HG03064 (cell line): ENCODE measurements at regions not wholly inside any gene's neighbourhood (a gene's known extent, or its start where the extent isn't known, plus 50 kb on each side); places are given as distances from the start of the nearest gene placed in this dataset.
A peak's percentile ranks its signal among the peaks of the same experiment; 100 is the strongest.

Source experiments
- ATAC-seq: cut with Tn5 transposase; IDR thresholded peaks from one replicate; pipeline ENCODE4 v1.9.1; 2021; ENCODE audit warnings: low read depth; ENCODE audit not compliant: unreplicated experiment

DNA sequence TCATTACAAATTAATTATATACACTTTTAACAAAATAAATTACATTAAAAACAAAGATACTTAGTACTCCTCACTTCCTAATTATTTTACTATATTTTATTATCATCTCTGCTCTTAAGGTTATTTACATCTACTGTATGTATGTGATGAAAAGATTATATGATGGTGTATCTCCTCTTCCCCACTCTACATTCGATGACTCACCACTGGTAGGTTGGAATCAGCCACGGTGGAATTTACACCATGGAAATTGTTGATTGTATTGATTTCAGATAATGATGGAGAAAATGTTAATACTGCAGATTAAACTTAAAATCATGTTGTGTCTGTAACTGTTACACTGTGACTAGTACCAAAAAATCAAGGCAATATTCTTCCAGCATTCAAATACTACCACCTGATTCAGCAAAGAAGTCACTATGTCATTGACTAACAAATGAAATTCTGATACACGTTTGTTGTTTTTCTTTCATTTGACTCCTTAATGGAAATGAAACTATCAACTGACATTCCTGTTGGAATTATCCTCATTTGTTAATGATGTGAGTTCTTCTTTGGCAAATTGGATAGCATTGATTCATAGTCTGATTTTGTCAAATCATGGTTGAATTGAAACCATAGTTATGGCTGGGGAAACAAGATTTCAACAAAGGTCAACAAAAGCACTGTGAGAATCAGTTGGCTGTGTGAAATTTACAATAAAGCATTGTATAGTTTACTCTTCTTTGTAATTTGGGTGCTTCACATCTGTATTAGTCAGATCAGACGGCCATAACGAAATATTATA is 69.0 kb upstream of the NLK start:
- ATAC-seq: no peak

DNA sequence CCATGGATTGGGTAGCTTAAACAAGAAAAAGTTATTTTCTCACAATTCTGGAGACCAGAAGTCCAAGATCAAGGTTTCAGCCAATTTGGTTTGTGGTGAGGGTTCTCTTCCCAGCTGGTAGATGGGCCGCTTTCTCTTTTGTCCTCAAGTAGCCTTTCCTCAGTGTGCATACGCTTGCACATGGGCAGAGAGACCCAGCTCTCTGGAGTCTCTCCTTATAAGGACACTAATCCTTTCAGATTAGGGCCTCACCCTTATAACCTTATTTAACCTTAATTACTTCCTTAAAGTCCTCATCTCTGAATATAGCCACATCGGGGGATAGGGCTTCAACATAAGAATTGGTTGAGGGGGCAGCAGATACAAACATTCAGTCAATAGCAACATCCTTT is 68.4 kb upstream of the NLK start:
- ATAC-seq: no peak

DNA sequence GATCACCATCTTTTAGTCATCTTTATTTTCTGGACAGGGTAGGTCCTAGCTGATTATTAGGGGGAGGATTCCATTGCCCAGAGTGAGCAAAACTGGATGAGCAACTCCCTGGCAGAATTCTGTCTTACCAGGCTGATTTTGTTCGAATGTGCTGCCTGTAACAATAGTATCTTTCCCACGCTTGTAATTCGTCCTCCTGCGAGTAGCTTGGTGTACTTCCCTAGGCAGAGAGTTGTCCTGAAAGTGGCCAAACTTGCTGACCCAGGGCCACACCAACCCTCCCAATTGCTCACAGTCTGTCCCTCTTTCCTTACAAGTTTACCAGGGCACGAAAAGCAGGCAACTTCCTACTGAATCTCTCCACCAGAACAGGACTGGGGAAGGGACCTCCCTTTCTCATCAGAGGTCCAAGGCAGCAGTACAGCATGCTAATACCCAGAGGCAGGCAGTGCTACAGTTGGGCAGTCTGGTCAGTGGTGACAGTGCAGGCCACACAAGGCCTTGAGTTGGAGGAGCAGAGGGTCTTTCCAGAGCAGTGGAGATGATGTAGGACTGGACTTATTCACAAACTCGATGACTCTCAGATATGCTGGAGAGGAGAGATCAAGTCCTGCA is 67.8 kb upstream of the NLK start:
- no peak for ATAC-seq

DNA sequence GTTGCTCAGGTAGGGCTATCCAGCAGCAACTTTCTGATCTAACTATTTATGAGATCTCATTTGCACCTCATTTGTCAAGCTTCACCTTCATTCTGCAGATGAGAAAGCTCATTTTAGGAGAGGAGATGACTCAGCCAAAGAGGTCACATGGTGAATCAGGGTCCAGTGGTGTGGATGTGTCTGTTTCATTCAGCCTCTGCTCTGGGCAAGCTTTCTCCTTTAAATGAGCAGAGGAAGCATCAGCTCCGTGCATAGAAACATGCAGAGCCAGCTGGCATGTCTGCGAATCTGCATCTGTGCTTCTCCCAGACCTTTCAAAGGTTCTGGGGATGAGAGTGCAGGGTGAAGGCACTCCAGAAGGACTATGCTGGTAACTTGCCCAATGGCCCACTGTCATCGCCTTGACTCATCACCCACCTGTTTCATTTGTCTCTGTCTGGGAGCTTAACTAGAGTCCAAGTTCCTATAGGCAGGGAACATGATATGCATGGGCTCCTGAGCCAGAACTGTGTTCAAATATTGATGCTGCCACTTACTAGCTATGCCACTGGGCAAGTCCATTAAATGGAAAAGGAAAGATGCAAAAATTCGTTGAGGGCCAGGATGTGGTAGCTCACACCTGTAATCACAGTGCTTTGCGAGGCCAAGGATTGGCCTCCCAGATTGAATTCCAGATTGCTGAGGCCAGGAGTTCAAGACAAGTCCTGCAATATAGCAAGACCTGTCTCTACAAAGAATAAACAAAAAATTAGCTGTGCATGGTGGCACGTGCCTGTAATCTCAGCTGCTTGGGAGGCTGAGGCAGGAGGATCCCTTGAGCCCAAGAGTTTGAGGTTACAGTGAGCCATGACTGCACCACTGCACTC is 67.1 kb upstream of the NLK start:
- no peak for ATAC-seq

DNA sequence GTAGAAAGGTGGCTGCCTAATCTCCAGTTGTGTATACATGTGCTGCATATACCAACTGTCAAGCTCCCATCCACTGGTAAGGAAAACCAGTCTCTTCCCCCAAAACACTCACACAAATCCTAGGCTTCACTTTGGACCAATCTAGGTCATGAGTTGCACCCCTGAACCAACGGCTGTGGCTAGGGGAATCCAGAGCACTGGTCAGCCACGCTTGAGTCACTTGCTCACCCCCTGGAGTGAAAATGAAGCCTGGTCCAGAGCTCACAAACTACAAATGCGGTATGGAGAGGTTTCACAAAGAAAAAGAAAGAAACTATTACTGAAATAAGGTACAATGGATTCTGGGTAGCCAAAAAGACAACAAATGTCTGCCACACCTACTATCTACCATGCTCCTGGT is 66.1 kb upstream of the NLK start:
- peak; percentile 59 for ATAC-seq

DNA sequence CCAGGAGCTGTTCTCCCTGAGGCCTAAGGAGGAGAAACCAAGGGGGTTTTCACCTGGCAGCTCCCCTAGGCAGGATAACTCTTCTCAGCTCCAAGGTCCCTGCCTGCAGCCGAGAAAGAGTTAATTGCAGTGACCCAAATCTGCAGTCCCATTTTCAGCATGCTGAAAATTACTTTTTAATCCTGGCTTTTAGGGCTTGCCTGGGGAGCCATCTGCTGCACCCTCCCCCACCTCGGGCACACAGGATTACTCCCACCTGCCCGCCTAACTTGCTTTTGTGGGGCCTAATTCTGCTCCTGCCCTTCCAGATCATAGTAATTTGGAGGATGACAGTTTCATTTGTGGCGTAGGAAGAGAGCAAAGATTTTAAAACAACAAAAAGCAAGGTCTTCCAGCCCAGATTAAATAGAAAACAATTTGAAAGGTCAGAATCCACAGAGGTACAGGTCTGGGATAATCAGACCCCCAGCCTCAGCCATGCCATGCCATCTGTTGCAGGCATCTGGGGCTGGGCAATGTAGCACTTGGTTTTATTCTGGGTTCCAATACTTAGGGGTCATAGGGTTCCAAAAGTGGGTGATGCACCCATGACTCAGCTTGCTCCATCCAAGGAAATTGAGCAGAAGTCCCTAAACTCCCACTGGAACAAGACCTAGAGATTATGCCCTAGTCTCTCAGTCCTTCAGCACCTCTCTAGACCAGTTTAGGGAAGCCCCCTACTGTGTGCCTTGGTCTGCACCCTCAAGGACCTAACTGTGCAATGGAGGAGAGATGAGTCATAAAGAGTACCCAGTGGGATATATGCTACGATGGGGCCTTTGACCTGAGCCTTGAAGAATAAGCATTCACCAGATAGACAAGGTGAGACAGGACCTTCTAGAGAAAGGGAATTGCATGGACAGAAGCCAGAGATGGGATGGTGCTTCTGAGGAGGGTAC is 64.5 kb upstream of the NLK start:
- ATAC-seq: no peak

DNA sequence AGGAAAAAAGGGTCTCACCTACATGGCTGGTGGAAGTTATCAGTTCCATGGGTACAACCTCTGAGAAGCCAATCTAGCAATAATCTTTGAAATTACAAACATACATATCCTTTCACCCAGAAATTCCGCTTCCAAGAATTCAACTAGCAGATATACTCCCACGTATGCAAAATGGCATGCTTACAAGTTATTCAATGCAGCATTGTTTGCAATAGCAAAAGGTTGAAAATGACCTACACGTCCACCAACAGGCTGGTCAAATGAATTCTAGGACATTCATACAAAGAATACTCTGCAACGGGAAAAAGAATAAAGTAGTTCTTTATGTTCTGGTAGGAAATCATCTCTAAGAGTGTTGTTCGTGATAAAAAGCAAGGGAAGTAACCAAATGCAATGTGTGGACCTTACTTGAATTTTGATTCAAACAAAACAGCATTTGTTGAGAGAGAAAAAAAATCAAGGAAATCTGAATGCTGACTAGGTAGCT is 63.7 kb upstream of the NLK start:
- ATAC-seq: no peak

DNA sequence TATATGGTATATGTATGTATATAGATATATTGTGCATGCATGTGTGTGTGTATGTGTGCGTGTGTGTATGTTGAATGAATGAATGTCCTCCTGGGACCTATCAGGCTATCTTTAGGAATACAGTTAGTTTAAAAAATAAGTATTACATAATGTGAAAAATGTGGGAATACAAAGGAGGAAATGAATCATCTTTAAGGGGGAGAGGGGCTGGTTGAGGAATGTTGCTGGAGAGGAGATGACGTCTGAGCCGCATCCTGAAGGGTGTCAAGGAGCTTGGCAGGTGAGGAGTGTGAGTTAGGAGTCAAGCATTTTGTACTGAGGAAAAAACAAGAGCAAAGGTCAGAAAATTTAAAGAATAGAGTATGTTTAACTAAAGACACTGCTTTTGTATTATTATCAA is 62.4 kb upstream of the NLK start:
- ATAC-seq: no peak

DNA sequence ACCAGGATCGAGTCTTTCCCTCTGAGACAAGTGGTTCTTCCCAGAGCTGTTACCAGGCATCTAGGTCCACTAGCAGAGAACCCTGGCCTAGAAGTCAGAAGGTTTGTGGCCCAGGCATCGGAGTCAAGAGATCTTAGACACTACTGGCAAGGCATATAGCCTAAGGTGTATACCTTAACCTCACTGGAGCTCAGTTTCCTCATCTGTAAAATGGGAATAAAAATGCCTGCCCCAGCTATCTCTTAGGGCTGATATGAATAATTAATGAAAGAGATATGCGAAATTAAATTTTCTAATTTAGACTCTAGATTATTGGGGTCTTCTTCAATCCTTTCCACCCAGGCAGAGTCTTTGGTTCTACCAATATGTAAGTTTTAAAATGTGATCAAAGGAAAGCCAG is 60.5 kb upstream of the NLK start:
- ATAC-seq: no peak

DNA sequence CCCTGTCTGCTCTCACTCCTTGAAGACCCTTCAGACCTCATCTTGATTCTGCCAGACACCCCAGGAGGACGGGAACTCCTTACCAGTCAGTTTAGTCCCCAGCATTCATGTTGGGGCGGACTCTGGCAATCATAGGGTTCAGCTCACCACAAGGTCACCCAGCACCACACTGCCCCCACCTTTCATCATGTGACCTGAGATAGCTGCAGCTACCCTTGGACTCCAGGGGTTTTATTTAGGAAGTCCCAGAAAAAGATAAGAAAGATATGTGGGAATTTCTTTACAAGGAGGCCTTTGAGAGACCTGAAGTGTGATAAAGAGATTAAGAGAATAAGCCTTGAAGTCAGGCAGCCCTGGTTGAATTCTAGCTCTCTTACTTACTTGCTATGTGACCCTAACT is 59.8 kb upstream of the NLK start:
- ATAC-seq: no peak

DNA sequence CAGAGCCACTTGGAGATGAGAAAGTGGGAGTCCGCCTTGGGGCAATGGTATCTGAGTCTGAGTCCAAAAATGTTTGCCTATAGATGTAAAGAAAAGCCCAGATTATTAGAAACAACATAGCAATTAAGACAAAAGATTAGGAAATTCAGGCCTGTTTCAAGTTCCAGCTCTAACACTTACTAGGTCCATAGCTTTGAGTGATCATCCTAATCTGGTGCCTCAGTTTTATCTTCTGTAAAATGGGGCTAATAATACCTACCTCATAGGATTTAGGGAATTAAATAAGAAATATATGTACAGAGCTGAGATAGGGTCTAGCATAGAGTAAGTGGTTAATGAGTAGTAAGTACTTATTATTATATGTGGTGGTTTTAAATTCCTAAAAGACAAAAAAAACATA is 58.6 kb upstream of the NLK start:
- no peak for ATAC-seq

DNA sequence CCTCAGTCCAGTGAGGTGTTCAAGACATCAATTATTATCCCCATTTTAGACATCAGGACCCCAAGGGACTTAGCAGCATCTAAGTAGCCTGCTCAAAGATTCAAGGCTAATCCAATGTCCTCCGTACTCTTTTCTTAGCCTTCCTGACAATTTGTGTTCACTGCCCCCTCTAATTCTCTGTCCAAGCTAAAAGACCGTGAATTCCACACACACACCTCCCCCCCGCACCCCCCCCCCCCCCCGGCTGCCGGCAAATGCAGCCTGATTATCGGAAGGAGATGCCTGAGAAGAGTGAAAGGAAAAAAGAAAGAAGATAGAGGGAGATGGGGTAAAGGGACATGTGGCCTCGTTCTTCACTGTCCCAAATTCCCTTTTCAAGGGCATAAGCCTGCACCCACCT is 58.1 kb upstream of the NLK start:
- no peak for ATAC-seq

DNA sequence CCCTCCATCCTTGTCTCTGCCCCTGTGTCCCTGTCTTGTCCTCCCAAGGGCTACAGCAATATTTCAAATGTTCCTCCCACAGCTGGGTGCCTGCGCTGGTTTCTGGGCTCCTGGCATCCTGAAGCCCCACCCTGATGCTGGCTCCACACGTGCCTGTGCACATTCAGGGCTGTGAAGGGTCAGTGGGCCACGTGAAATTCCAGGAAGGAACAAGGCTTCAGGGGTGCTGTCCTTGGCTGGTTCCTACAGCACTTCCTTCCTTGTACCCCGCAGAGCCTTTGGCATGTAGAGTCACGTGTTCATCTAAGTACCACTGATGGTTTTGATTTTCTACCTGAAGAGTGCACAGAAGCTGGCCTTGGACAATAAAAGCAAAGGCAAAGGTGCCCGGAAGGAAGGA is 57.7 kb upstream of the NLK start:
- ATAC-seq: no peak

DNA sequence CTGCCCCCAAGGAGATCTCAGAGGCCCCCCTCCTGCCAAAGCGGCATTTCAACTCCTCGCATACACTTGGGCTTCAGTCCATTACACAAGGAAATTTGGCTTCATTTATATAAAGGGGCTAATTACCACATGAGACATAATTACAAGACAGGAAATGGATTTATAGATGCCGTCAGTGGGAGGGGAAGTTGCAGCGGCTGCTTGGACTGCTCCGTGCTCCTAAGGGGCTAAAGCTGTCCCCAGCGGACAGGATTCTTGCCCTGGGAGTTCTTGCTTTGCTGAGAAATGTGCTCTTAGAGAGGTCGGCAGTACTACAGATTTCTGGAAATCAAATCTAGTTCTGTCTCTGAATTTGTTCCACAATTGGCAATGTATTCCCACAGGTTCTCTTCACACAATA is 57.2 kb upstream of the NLK start:
- ATAC-seq: no peak

DNA sequence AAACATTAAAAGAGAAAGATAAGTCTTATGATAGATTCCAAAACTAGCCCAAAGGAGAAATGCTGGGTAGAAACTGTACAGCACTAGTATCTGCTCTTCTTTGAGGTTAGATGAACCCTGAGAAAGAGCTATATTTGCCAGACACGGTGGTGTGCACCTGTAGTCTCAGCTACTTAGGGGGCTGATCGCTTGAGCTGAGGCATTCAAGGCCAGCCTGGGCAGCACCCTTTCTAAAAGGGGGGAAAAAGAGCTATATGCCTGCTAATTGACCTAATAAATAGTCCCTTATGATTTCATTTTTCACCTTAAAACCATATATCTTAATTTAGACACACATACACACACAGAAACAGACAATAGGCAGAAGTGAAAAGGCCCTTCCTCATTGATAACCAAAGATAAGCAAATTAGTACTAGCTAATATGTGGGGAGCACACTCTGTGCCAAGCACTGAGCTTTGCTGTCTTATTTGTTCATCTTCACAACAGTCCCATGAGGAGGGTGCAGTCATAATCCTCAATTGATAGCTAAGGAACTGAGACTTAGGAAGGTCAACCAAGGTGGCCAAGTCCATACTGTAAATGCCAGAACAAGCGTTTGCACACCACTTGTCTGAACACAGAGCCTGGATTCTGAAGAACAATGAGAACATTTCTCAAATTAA is 56.6 kb upstream of the NLK start:
- ATAC-seq: no peak

DNA sequence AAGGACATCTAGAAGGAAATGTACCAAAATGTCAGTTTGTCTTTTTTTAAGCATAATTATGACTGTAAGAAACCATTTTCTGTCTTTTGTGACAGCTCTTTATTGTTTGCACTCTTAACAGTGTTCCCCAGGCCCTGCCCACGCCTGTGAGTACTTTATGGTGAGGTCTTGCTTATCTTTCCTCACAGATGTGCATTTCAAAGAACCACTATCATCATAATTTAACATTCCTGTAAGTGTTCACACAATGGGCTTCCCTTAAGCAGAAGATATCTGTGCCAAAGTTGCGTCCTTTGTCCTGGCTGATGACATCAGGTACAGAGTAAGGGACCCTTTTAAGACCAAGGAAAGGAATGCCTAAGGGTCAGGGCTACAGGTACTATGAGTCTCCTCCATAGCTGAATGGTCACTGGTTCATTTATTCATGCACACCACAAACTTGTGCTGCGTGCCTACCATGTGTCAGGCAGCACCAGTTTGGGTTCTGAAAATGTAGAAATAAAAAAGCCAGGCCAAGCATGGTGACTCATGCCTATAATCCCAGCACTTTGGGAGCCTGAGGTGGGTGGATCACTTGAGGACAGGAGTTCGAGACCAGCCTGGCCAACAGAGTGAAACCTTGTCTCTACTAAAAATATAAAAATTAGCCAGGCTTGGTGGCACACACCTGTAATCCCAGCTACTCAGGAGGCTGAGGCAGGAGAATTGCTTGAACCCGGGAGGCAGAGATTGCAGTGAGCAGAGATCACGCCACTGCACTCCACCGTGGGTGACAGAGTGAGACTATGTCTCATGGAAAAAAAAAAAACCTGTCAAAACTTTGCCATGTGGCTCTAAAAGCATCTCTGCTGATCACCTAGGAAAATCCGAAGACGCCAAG is 55.4 kb upstream of the NLK start:
- ATAC-seq: no peak

DNA sequence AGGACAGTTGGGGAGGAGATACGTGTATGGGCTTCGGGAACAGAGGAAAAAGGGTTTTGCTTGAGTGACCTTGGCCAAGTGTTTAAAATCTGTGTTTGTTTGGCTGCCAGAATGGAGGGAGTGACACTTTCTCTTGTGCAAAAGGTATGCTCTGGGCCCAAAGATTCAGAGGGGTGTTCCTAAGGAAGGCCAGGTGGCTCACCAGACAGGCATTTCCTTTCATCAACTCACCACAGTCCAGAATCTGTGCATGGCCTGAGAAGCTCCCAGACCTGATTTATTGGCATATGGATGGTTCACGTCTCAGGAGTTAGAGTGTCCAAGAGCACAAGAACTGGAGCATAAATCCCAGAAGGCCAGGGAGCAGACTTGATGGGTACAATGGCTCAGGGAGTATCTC is 53.4 kb upstream of the NLK start:
- no peak for ATAC-seq

DNA sequence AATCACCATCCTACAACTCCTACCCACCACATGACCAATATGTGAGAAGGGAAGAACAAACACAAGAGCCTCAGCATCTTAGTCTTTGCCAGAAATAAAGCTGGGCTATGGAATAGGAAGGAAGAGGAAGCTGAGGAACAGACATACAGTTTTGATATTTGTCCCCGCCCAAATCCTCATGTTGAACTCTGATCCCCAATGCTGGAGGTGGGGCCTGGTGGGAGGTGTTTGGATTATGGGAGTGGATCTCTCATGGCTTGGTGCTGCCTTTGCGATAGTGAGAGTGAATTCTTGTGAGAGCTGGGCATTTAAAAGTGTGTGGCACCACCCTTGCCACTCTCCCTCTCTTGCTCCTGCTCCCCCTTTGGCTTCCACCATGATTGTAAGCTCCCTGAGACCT is 52.4 kb upstream of the NLK start:
- ATAC-seq: no peak

DNA sequence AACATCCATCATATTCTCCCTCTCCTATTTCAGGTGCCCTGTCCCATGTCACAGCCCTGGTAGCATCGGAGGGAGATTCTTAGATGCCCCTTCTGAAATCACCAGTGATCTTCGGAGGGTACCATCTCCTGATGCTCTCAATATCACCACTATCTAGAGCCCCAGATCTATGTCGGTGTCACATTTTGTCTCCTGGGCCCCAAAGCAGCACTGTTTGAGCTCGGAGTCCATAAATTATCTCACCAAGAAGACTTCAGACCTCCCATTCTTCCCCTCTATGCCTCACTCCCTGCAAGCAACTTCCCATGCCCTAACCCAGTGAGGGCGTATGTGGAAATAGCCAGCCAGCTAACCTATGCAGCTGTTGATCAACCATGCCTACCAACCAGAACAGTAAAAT is 51.5 kb upstream of the NLK start:
- no peak for ATAC-seq
